Posterior cingulate gyrus (tissue), 11 donors: ENCODE measurements at regions not wholly inside any gene's neighbourhood (a gene's known extent, or its start where the extent isn't known, plus 50 kb on each side); places are given as distances from the start of the nearest gene placed in this dataset.

Experiments used
- DNase-seq, 10 donors: peaks; one replicate each; pipeline versions ENCODE4 v3.0.0 to v3.0.0-alpha.2; 2020 to 2021; ENCODE audit warnings: mixed read lengths in 3 of 10
- intact Hi-C: fragments of 100-400 bp; cut with DNase I; formaldehyde crosslinking; loops from one replicate; pipeline ENCODE4 v1.15.1; 2023

- no peak for DNase-seq
- intact Hi-C loops = loop anchor here (5.0 kb wide), 1 partner anchor 132 kb away; no protein-coding TSS in a partner anchor
Observed at GRCh38 chr3:56854856-56855611, 53.3 kb upstream of the ARHGEF3 start.

- intact Hi-C loops = no loop called here
- no peak for DNase-seq
Observed at GRCh38 chr3:56851966-56852884, 50.5 kb upstream of the ARHGEF3 start.
